Neuronal stem cell (in vitro differentiated cells): ENCODE measurements at regions not wholly inside any gene's neighbourhood (a gene's known extent, or its start where the extent isn't known, plus 50 kb on each side); places are given as distances from the start of the nearest gene placed in this dataset.

ENCODE experiments used
- DNase-seq: peaks from one replicate; pipeline ENCODE4 v3.0.0-alpha.2; 2013; ENCODE audit warnings: low spot score
- H2AFZ ChIP-seq: one replicate; pipeline ENCODE4 v1.6.1; 2013; ENCODE audit warnings: mild to moderate bottlenecking, low read length, inconsistent platforms
- H2AK5ac ChIP-seq: 2 replicates; pipeline ENCODE4 v1.6.1; 2013; ENCODE audit warnings: low read depth, mild to moderate bottlenecking, inconsistent platforms, low read length, moderate library complexity, mixed read lengths
- H2BK120ac ChIP-seq: 2 replicates; pipeline ENCODE4 v1.6.1; 2013; ENCODE audit warnings: low read depth, mild to moderate bottlenecking, inconsistent platforms, low read length, moderate library complexity, mixed read lengths
- H2BK12ac ChIP-seq: one replicate; pipeline ENCODE4 v1.6.1; 2013; ENCODE audit warnings: low read length, inconsistent platforms
- H2BK15ac ChIP-seq: 2 replicates; pipeline ENCODE4 v1.6.1; 2013; ENCODE audit warnings: mild to moderate bottlenecking, low read length, inconsistent platforms, mixed read lengths
- H2BK5ac ChIP-seq: one replicate; pipeline ENCODE4 v1.6.1; 2013; ENCODE audit warnings: inconsistent platforms, mild to moderate bottlenecking, low read length, moderate library complexity
- H3K14ac ChIP-seq: one replicate; pipeline ENCODE4 v1.6.1; 2013; ENCODE audit warnings: low read length, inconsistent platforms
- H3K18ac ChIP-seq: 2 replicates; pipeline ENCODE4 v1.6.1; 2013; ENCODE audit warnings: low read length, inconsistent platforms
- H3K23ac ChIP-seq: 2 replicates; pipeline ENCODE4 v1.6.1; 2013; ENCODE audit warnings: low read depth, mild to moderate bottlenecking, mixed read lengths, low read length, inconsistent platforms; ENCODE audit not compliant: poor library complexity
- H3K27ac ChIP-seq: replicated peaks from 3 replicates; pipeline ENCODE4 v1.5.1; 2013; ENCODE audit warnings: low read length, inconsistent platforms
- H3K27me3 ChIP-seq, 3 experiments: 2 replicates each; pipeline ENCODE4 v1.6.1; 2013; ENCODE audit warnings: low read length in 3 of 3, mild to moderate bottlenecking in 2 of 3, inconsistent platforms in 1 of 3, low read depth in 1 of 3, mixed read lengths in 1 of 3, moderate library complexity in 1 of 3; ENCODE audit not compliant: control insufficient read depth in 3 of 3, insufficient read depth in 3 of 3
- H3K36me3 ChIP-seq, 2 donors: replicated peaks in 1 of 2; 2 replicates each; pipeline ENCODE4 v1.6.1; 2013; ENCODE audit warnings: low read length in 2 of 2; ENCODE audit not compliant: control insufficient read depth in 2 of 2, insufficient read depth in 2 of 2
- H3K4ac ChIP-seq: 2 replicates; pipeline ENCODE4 v1.6.1; 2013; ENCODE audit warnings: inconsistent platforms, mild to moderate bottlenecking, low read length, moderate library complexity
- H3K4me1 ChIP-seq, 2 donors: 1 replicate in 1 of 2; 2 replicates in 1 of 2; pipeline ENCODE4 v1.6.1; 2013; ENCODE audit warnings: low read length in 2 of 2, low read depth in 1 of 2; ENCODE audit not compliant: control insufficient read depth in 2 of 2, insufficient read depth in 1 of 2
- H3K4me2 ChIP-seq: one replicate; pipeline ENCODE4 v1.6.1; 2013; ENCODE audit warnings: mild to moderate bottlenecking, low read length, inconsistent platforms; ENCODE audit not compliant: insufficient read depth, poor library complexity, severe bottlenecking
- H3K4me3 ChIP-seq, 2 donors: 2 replicates each; pipeline ENCODE4 v1.5.1; 2013; ENCODE audit warnings: low read length in 2 of 2, mild to moderate bottlenecking in 2 of 2, inconsistent platforms in 1 of 2, moderate library complexity in 1 of 2
- H3K79me1 ChIP-seq: one replicate; pipeline ENCODE4 v1.6.1; 2013; ENCODE audit warnings: low read depth, mild to moderate bottlenecking, inconsistent platforms, low read length, moderate library complexity
- H3K9ac ChIP-seq: one replicate; pipeline ENCODE4 v1.6.1; 2013; ENCODE audit warnings: mild to moderate bottlenecking, low read depth, low read length, inconsistent platforms; ENCODE audit not compliant: poor library complexity
- H3K9me3 ChIP-seq, 2 donors: replicated peaks in 1 of 2; 2 replicates each; pipeline versions ENCODE3 to v1.6.1; 2013; ENCODE audit warnings: low read length in 2 of 2, mild to moderate bottlenecking in 2 of 2, inconsistent platforms in 1 of 2, low read depth in 1 of 2, mixed read lengths in 1 of 2, moderate library complexity in 1 of 2; ENCODE audit not compliant: control insufficient read depth in 2 of 2, insufficient read depth in 1 of 2
- H4K8ac ChIP-seq: one replicate; pipeline ENCODE4 v1.6.1; 2013; ENCODE audit warnings: low read depth, mild to moderate bottlenecking, inconsistent platforms, low read length, moderate library complexity
- H4K91ac ChIP-seq: one replicate; pipeline ENCODE4 v1.6.1; 2013; ENCODE audit warnings: low read length, low read depth, mild to moderate bottlenecking, inconsistent platforms; ENCODE audit not compliant: poor library complexity
- WGBS, 2 donors: extraction: QIAGEN DNeasy Blood & Tissue Kit; methylation state at CpG; one replicate each; pipeline ENCODE4 v1.1.7; 2013; ENCODE audit warnings: missing lambda C conversion rate in 2 of 2, mixed read lengths in 1 of 2; ENCODE audit not compliant: insufficient read length in 2 of 2, insufficient replicate concordance in 1 of 2; ENCODE audit errors: extremely low coverage in 2 of 2; 5-methylcytosine and 5-hydroxymethylcytosine counted together

DNA sequence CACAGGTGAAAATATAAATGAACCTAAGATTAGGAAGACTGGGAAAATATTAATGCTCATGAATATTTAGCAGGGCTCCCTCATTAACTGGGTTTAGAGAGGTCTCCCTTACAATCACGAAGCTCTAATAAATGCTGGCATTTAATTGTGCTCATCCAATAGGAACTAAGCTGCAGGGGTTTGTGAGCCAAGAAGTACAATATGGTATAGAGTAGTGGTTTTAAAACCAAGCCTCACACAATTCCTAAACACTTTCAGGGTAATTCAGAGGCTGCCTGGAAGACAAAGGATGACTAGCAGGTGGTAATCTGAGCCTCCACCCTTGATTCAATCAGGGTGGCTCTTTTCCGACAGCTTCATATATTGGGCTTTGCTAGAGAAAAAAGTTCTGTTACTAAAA lies 103.3 kb downstream of the GPAM start:
- Histone ChIP-seq H3K4ac (no peak overlapping the region), H3K9me3 (no peaks in the 10 kb centered on the region), H3K9ac (no peak overlapping the region)

GRCh38 chr10:112082120-112082519 lies 101.4 kb downstream of the GPAM start:
- H3K36me3 ChIP-seq, result no peaks in the 10 kb centered on the region
- H3K14ac ChIP-seq, result no peak overlapping the region
- H2AFZ ChIP-seq, result no peak overlapping the region
- H2AK5ac ChIP-seq, result no peak overlapping the region
- H3K4me3 ChIP-seq, result no peak overlapping the region
- no peak overlapping the region for H3K9ac ChIP-seq
- no peaks in the 10 kb centered on the region for H3K9me3 ChIP-seq
- peaks cover 0 to 6% (median 0%) of the 10 kb centered on the region in 3 experiments for H3K27me3 ChIP-seq
- DNase-seq, result no peak
- no peaks in the 10 kb centered on the region for H3K79me1 ChIP-seq
- H3K18ac ChIP-seq, result no peak overlapping the region
- H2BK15ac ChIP-seq, result no peak overlapping the region
- no peak overlapping the region for H2BK120ac ChIP-seq
- H2BK12ac ChIP-seq, result no peak overlapping the region
- no CpG with 5 or more reads among the region's 5 CpGs for WGBS, 2 donors
- no peak overlapping the region for H4K91ac ChIP-seq
- H3K4me2 ChIP-seq, result no peak overlapping the region
- H3K23ac ChIP-seq, result no peak overlapping the region
- H4K8ac ChIP-seq, result no peak overlapping the region
- no peak overlapping the region for H3K4ac ChIP-seq
- H2BK5ac ChIP-seq, result no peak overlapping the region
- no peak overlapping the region for H3K27ac ChIP-seq
- peaks cover 0 to 8% of the 10 kb centered on the region in 2 donors for H3K4me1 ChIP-seq

More for the DNA sequence above, 103.3 kb downstream of the GPAM start:
- Histone ChIP-seq H2BK12ac (no peak overlapping the region), H2AK5ac (no peak overlapping the region), H2BK5ac (no peak overlapping the region), H3K18ac (no peak overlapping the region), H3K27ac (no peak overlapping the region), H2BK15ac (no peak overlapping the region), H2AFZ (no peak overlapping the region), H2BK120ac (no peak overlapping the region), H3K27me3 (peaks cover 0 to 6% (median 0%) of the 10 kb centered on the region in 3 experiments), H3K23ac (no peak overlapping the region), H4K8ac (no peak overlapping the region), H3K36me3 (no peaks in the 10 kb centered on the region), H3K4me3 (no peak overlapping the region), H3K4me2 (no peak overlapping the region), H4K91ac (no peak overlapping the region), H3K14ac (no peak overlapping the region), H3K4me1 (peaks cover 0 to 8% of the 10 kb centered on the region in 2 donors), H3K79me1 (no peaks in the 10 kb centered on the region)
- no peak for DNase-seq
- WGBS, 2 donors, result no CpG with 5 or more reads among the region's 2 CpGs

DNA sequence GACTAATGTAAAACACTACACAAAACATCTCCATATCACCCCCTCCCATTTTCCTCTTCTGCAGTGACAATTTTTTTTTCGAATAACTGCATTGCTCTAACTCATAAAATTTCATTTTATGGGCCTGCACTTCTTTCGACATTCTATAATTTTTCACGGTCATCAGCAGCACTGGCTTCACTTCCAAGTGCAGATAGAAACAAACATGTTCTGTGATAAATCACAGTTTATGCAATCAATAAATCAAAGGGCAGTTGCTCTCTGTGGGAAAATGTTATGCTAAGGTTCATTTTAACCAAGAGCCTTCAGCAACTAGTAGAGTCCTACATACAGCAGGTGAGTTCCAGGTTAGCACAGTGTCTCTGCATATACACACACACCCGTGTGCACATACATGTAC lies 100.1 kb downstream of the GPAM start:
- no peak overlapping the region for H3K14ac ChIP-seq
- H2AFZ ChIP-seq, result no peak overlapping the region
- H3K9ac ChIP-seq, result no peak overlapping the region
- H3K9me3 ChIP-seq, result no peaks in the 10 kb centered on the region
- H3K18ac ChIP-seq, result no peak overlapping the region
- H3K4ac ChIP-seq, result no peak overlapping the region
- no peak overlapping the region for H3K23ac ChIP-seq
- H2BK12ac ChIP-seq, result no peak overlapping the region
- no peak overlapping the region for H4K8ac ChIP-seq
- H3K79me1 ChIP-seq, result no peaks in the 10 kb centered on the region
- no peak overlapping the region for H2AK5ac ChIP-seq
- H3K27me3 ChIP-seq, result peaks cover 0 to 12% (median 0%) of the 10 kb centered on the region in 3 experiments
- DNase-seq, result no peak
- no peak overlapping the region for H3K4me2 ChIP-seq
- no peak overlapping the region for H2BK15ac ChIP-seq
- H4K91ac ChIP-seq, result no peak overlapping the region
- peaks cover 0 to 8% of the 10 kb centered on the region in 2 donors for H3K4me1 ChIP-seq
- H3K27ac ChIP-seq, result no peak overlapping the region
- WGBS, 2 donors, result 100% methylated on average over 1 of the region's 4 CpGs; no CpG with 5 or more reads in 1 of the 2 donors
- no peak overlapping the region for H3K4me3 ChIP-seq
- no peak overlapping the region for H2BK120ac ChIP-seq
- H2BK5ac ChIP-seq, result no peak overlapping the region
- no peaks in the 10 kb centered on the region for H3K36me3 ChIP-seq

GRCh38 chr10:112087953-112088456 lies 95.6 kb downstream of the GPAM start:
- peak overlapping the region in 1 of 2 donors; percentile 40 for H3K4me3 ChIP-seq
- no peak overlapping the region for H3K18ac ChIP-seq
- no peak overlapping the region for H3K4me2 ChIP-seq
- no peak overlapping the region for H3K27ac ChIP-seq
- peaks cover 0 to 12% (median 0%) of the 10 kb centered on the region in 3 experiments for H3K27me3 ChIP-seq
- H3K9ac ChIP-seq, result no peak overlapping the region
- WGBS, 2 donors, result no CpG with 5 or more reads among the region's 10 CpGs
- H2BK15ac ChIP-seq, result no peak overlapping the region
- H3K36me3 ChIP-seq, result no peaks in the 10 kb centered on the region
- H4K8ac ChIP-seq, result no peak overlapping the region
- no peak overlapping the region for H3K23ac ChIP-seq
- no peak overlapping the region for H2BK120ac ChIP-seq
- H3K79me1 ChIP-seq, result no peaks in the 10 kb centered on the region
- DNase-seq, result no peak
- H3K14ac ChIP-seq, result no peak overlapping the region
- no peak overlapping the region for H2BK5ac ChIP-seq
- no peak overlapping the region for H4K91ac ChIP-seq
- H3K4ac ChIP-seq, result no peak overlapping the region
- H2BK12ac ChIP-seq, result no peak overlapping the region
- H2AFZ ChIP-seq, result no peak overlapping the region
- H2AK5ac ChIP-seq, result no peak overlapping the region
- H3K9me3 ChIP-seq, result no peaks in the 10 kb centered on the region
- no peaks in the 10 kb centered on the region for H3K4me1 ChIP-seq
